Esophagus squamous epithelium (tissue), 4 donors: ENCODE measurements at regions not wholly inside any gene's neighbourhood (a gene's known extent, or its start where the extent isn't known, plus 50 kb on each side); places are given as distances from the start of the nearest gene placed in this dataset.

Experiments used
- POLR2A ChIP-seq, 4 donors: fragments of 450-650 bp; IDR thresholded peaks; one replicate each; pipeline ENCODE4 v1.6.1; 2017; ENCODE audit warnings: antibody characterized with exemption in 4 of 4, mild to moderate bottlenecking in 4 of 4, moderate library complexity in 3 of 4
- TF ChIP-seq, protein P1 (sequence below), 6 experiments: fragments of 450-650 bp in 4 of 6; fragments of 200-600 bp in 2 of 6; sonication (generic) in 2 of 6; IDR thresholded peaks; one replicate each; pipeline ENCODE4 v1.5.1; 2016 to 2019; ENCODE audit warnings: antibody characterized with exemption in 6 of 6, mild to moderate bottlenecking in 4 of 6, moderate library complexity in 4 of 6

DNA sequence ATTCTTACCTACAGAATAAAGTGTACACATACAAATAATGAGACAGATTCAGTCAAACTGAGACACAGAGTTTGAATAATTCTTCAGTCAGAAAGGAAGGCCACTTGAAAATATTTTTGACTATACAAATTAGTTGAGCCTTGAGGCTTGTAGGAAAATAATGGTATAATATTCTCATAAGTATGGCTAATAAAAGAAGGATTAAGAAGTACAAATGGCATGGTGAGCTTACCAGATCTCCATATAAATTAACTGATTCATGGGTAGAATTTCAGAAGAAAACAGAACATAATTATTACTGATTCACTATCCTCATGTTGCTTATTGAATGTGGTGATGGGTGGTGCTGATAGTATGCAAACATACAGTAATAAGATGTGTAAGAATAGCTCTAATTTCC lies 401.1 kb downstream of the PCDH18 start:
- TF ChIP-seq, protein P1, sequence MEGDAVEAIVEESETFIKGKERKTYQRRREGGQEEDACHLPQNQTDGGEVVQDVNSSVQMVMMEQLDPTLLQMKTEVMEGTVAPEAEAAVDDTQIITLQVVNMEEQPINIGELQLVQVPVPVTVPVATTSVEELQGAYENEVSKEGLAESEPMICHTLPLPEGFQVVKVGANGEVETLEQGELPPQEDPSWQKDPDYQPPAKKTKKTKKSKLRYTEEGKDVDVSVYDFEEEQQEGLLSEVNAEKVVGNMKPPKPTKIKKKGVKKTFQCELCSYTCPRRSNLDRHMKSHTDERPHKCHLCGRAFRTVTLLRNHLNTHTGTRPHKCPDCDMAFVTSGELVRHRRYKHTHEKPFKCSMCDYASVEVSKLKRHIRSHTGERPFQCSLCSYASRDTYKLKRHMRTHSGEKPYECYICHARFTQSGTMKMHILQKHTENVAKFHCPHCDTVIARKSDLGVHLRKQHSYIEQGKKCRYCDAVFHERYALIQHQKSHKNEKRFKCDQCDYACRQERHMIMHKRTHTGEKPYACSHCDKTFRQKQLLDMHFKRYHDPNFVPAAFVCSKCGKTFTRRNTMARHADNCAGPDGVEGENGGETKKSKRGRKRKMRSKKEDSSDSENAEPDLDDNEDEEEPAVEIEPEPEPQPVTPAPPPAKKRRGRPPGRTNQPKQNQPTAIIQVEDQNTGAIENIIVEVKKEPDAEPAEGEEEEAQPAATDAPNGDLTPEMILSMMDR (IDR thresholded peaks at IDR 0.05), result no peak
- TF ChIP-seq POLR2A (IDR thresholded peaks at IDR 0.05), result no peak
